GM12864 (cell line): ENCODE measurements at regions not wholly inside any gene's neighbourhood (a gene's known extent, or its start where the extent isn't known, plus 50 kb on each side); places are given as distances from the start of the nearest gene placed in this dataset.

Source experiments
- DNase-seq: peaks from one replicate; pipeline ENCODE4 v3.0.0-alpha.2; 2011; ENCODE audit warnings: low read depth
- H3K4me3 ChIP-seq: 2 replicates; pipeline ENCODE4 v1.5.1; 2011; ENCODE audit warnings: mild to moderate bottlenecking, low read depth, low read length, control low read depth
- CTCF ChIP-seq: IDR thresholded peaks from 2 replicates; pipeline ENCODE4 v1.5.1; 2011; ENCODE audit warnings: low read depth, mild to moderate bottlenecking, moderate library complexity, low read length, control low read depth, inconsistent platforms; ENCODE audit errors: missing control alignments

- no peak for DNase-seq
- TF ChIP-seq CTCF, result no peak
- H3K4me3 ChIP-seq, result no peak overlapping the region
These were observed 1454.0 kb upstream of the PIK3C3 start for GRCh38 chr18:40501026-40501425.

- DNase-seq, result no peak
- TF ChIP-seq CTCF, result no peak
- no peak overlapping the region for H3K4me3 ChIP-seq
These were observed 1460.4 kb upstream of the PIK3C3 start for GRCh38 chr18:40494603-40495002.

- H3K4me3 ChIP-seq, result no peak overlapping the region
- TF ChIP-seq CTCF, result no peak
- DNase-seq, result no peak
These were observed 1461.7 kb upstream of the PIK3C3 start for GRCh38 chr18:40493316-40493715.

GRCh38 chr18:40489301-40489700 is 1465.7 kb upstream of the PIK3C3 start:
- H3K4me3 ChIP-seq, result no peak overlapping the region
- DNase-seq, result no peak
- no peak for TF ChIP-seq CTCF

GRCh38 chr18:40485318-40485717 is 1469.7 kb upstream of the PIK3C3 start:
- no peak for DNase-seq
- H3K4me3 ChIP-seq, result no peak overlapping the region
- no peak for TF ChIP-seq CTCF

- no peak for TF ChIP-seq CTCF
- DNase-seq, result no peak
- H3K4me3 ChIP-seq, result no peak overlapping the region
These were observed 1481.6 kb upstream of the PIK3C3 start for GRCh38 chr18:40473221-40474029.

- no peak overlapping the region for H3K4me3 ChIP-seq
- no peak for TF ChIP-seq CTCF
- no peak for DNase-seq
These were observed 1484.3 kb upstream of the PIK3C3 start for GRCh38 chr18:40470723-40471122.
